A673 (cell line): ENCODE measurements at regions not wholly inside any gene's neighbourhood (a gene's known extent, or its start where the extent isn't known, plus 50 kb on each side); places are given as distances from the start of the nearest gene placed in this dataset.

ENCODE experiments used
- BruUV-seq: library from RNA; stranded (reverse); fragments of 400-500 nt; replicated peaks from 2 replicates; lab custom pipeline; 2021; lab: Mats Ljungman, UMichigan
- CTCF ChIA-PET: fragments of 300-600 bp; sonication (Branson Sonifier 250); formaldehyde crosslinking; loops from one replicate; lab custom pipeline; 2022; ENCODE audit warnings: antibody characterized with exemption; lab: Charles Lee
- POLR2A ChIA-PET: fragments of 300-600 bp; sonication (Branson Sonifier 250); formaldehyde crosslinking; loops from one replicate; lab custom pipeline; 2022; ENCODE audit warnings: antibody characterized with exemption; ENCODE audit not compliant: low non-redundant PET; lab: Charles Lee
- DNase-seq: peaks from one replicate; pipeline ENCODE4 v3.0.0-alpha.2; 2015; ENCODE audit warnings: low spot score
- H3K27ac ChIP-seq: fragments of 200-600 bp; sonication (generic); 2 replicates; pipeline ENCODE4 v1.5.1; 2016; ENCODE audit warnings: mixed run types, low read depth, mild to moderate bottlenecking, mixed read lengths, antibody characterized with exemption, low read length; ENCODE audit not compliant: poor library complexity, severe bottlenecking
- H3K27me3 ChIP-seq: fragments of 200-600 bp; sonication (generic); replicated peaks from 2 replicates; pipeline ENCODE4 v1.6.1; 2017; ENCODE audit warnings: mixed run types, low read depth, mild to moderate bottlenecking, mixed read lengths, antibody characterized with exemption, low read length; ENCODE audit not compliant: insufficient read depth, poor library complexity
- H3K36me3 ChIP-seq: fragments of 200-600 bp; sonication (generic); 2 replicates; pipeline ENCODE4 v1.6.1; 2016; ENCODE audit warnings: mixed run types, mild to moderate bottlenecking, mixed read lengths, antibody characterized with exemption, low read length; ENCODE audit not compliant: insufficient read depth, poor library complexity, severe bottlenecking
- H3K4me1 ChIP-seq: fragments of 200-600 bp; sonication (generic); 2 replicates; pipeline ENCODE4 v1.6.1; 2017; ENCODE audit warnings: mixed run types, mild to moderate bottlenecking, mixed read lengths, antibody characterized with exemption, low read length; ENCODE audit not compliant: insufficient read depth, poor library complexity, severe bottlenecking
- H3K4me3 ChIP-seq: fragments of 200-600 bp; sonication (generic); 2 replicates; pipeline ENCODE4 v1.5.1; 2016; ENCODE audit warnings: low read depth, mixed run types, mild to moderate bottlenecking, mixed read lengths, low read length; ENCODE audit not compliant: poor library complexity, severe bottlenecking
- H3K9me3 ChIP-seq: fragments of 200-600 bp; sonication (generic); 2 replicates; pipeline ENCODE4 v1.6.1; 2016; ENCODE audit warnings: mixed run types, low read depth, mild to moderate bottlenecking, mixed read lengths, antibody characterized with exemption, low read length; ENCODE audit not compliant: poor library complexity, severe bottlenecking
- CTCF ChIP-seq: fragments of 300-800, 200-600 bp; sonication (generic); conservative IDR thresholded peaks from 2 replicates; pipeline ENCODE4 v1.5.1; 2017; ENCODE audit warnings: low read depth, mild to moderate bottlenecking, antibody characterized with exemption, low read length, moderate library complexity, mixed read lengths
- EZH2 ChIP-seq: fragments of 200-600 bp; sonication (generic); IDR thresholded peaks from 2 replicates; pipeline ENCODE4 v1.6.1; 2017; ENCODE audit warnings: borderline replicate concordance, low read depth, mild to moderate bottlenecking, mixed read lengths, antibody characterized with exemption, low read length; ENCODE audit not compliant: poor library complexity, severe bottlenecking
- intact Hi-C: fragments of 100-400 bp; cut with micrococcal nuclease; formaldehyde crosslinking; loops from one replicate; pipeline ENCODE4 v1.10.0; 2022; ENCODE audit not compliant: unreplicated experiment

GRCh38 chr9:2448193-2448738 lies 173.3 kb upstream of the VLDLR start:
- H3K4me1 ChIP-seq: no peaks in the 10 kb centered on the region
- H3K4me3 ChIP-seq: no peak overlapping the region
- intact Hi-C loops: loop anchor here (10.0 kb wide), 1 partner anchor 67 kb away; no protein-coding TSS in a partner anchor
- DNase-seq: no peak
- no peak overlapping the region for H3K27ac ChIP-seq
- H3K27me3 ChIP-seq: no peaks in the 10 kb centered on the region
- CTCF ChIA-PET: no interaction called here
- POLR2A ChIA-PET: no interaction called here
- TF ChIP-seq EZH2: no peak
- TF ChIP-seq CTCF: no peak
- no peaks in the 10 kb centered on the region for H3K9me3 ChIP-seq
- BruUV-seq: no TSS peak
- no peaks in the 10 kb centered on the region for H3K36me3 ChIP-seq

GRCh38 chr9:2453106-2453505 lies 168.5 kb upstream of the VLDLR start:
- ChIA-PET CTCF (no interaction called here), POLR2A (no interaction called here)
- BruUV-seq: no TSS peak
- TF ChIP-seq CTCF (no peak), EZH2 (no peak)
- no peaks in the 10 kb centered on the region for H3K9me3 ChIP-seq
- DNase-seq: no peak
- H3K27me3 ChIP-seq: no peaks in the 10 kb centered on the region
- intact Hi-C loops: no loop called here
- H3K4me3 ChIP-seq: no peak overlapping the region
- no peaks in the 10 kb centered on the region for H3K36me3 ChIP-seq
- H3K27ac ChIP-seq: no peak overlapping the region
- no peaks in the 10 kb centered on the region for H3K4me1 ChIP-seq

- H3K27ac ChIP-seq: no peak overlapping the region
- ChIA-PET POLR2A (no interaction called here), CTCF (no interaction called here)
- TF ChIP-seq CTCF: no peak
- no peak for TF ChIP-seq EZH2
- no peaks in the 10 kb centered on the region for H3K9me3 ChIP-seq
- no peak overlapping the region for H3K4me3 ChIP-seq
- no TSS peak for BruUV-seq
- H3K36me3 ChIP-seq: no peaks in the 10 kb centered on the region
- no peak for DNase-seq
- no peaks in the 10 kb centered on the region for H3K27me3 ChIP-seq
- no peaks in the 10 kb centered on the region for H3K4me1 ChIP-seq
- intact Hi-C loops: no loop called here
Measured at GRCh38 chr9:2453701-2454100, 167.9 kb upstream of the VLDLR start.
